ENCODE measurements at regions not wholly inside any gene's neighbourhood (a gene's known extent, or its start where the extent isn't known, plus 50 kb on each side); places are given as distances from the start of the nearest gene placed in this dataset.

GRCh38 chr18:78724214-78724914, 255.3 kb upstream of the SALL3 start:
- TF ChIP-seq CTCF (IDR thresholded peaks at IDR 0.05) (no peak), POLR2A (IDR thresholded peaks at IDR 0.05) (no peak)
